GM12878 (cell line): ENCODE measurements at regions not wholly inside any gene's neighbourhood (a gene's known extent, or its start where the extent isn't known, plus 50 kb on each side); places are given as distances from the start of the nearest gene placed in this dataset.

Experiments used
- ATAC-seq: fragments of 200-7000 bp; cut with Tn5 transposase; 3 replicates; pipeline ENCODE4 v1.9.1; 2020; ENCODE audit warnings: mild to moderate bottlenecking, moderate library complexity
- BruUV-seq: library from RNA; stranded (reverse); fragments of 400-500 nt; replicated peaks from 2 replicates; lab custom pipeline; 2021; lab: Mats Ljungman, UMichigan
- CTCF ChIA-PET: fragments of 300-600 bp; sonication (Branson Sonifier 250); formaldehyde crosslinking; extraction: SDS; loops from one replicate; lab custom pipeline; 2021; ENCODE audit warnings: inconsistent platforms; lab: Yijun Ruan, JAX
- POLR2A ChIA-PET: fragments of 350-600 bp; formaldehyde crosslinking; extraction: SDS; loops from one replicate; lab custom pipeline; 2021; ENCODE audit warnings: inconsistent platforms; lab: Charles Lee
- RAD21 ChIA-PET: fragments of 300-600 bp; sonication (Branson Sonifier 250); formaldehyde crosslinking; loops from one replicate; lab custom pipeline; 2023; ENCODE audit warnings: antibody characterized with exemption; ENCODE audit not compliant: unreplicated experiment; lab: Charles Lee
- SMC1A ChIA-PET: fragments of 300-600 bp; sonication (Branson Sonifier 250); formaldehyde crosslinking; loops from one replicate; lab custom pipeline; 2023; ENCODE audit not compliant: unreplicated experiment, uncharacterized antibody; lab: Charles Lee
- DNase-seq: peaks from one replicate; pipeline ENCODE4 v3.0.0-alpha.2; 2011; ENCODE audit warnings: low read depth, low spot score
- FAIRE-seq: peaks from 3 replicates; lab custom pipeline; 2011; peaks lifted over from hg19 to GRCh38; lab: Jason Lieb, UNC
- H2AFZ ChIP-seq: 2 replicates; pipeline ENCODE4 v1.6.0; 2011; ENCODE audit warnings: low read depth, low read length, control low read depth; ENCODE audit not compliant: control insufficient read depth
- H3K27ac ChIP-seq: 2 replicates; pipeline ENCODE4 v1.5.1; 2011; ENCODE audit warnings: control low read depth; ENCODE audit not compliant: control insufficient read depth, insufficient read depth
- H3K27me3 ChIP-seq, 2 experiments: replicated peaks in 1 of 2; 2 replicates each; pipeline versions ENCODE4 v1.6.0 to v1.6.1; 2011; ENCODE audit warnings: low read length in 1 of 2; ENCODE audit not compliant: control insufficient read depth in 2 of 2, insufficient read depth in 2 of 2
- H3K36me3 ChIP-seq, 2 experiments: 2 replicates each; pipeline ENCODE4 v1.5.1; 2011; ENCODE audit warnings: low read length in 1 of 2; ENCODE audit not compliant: control insufficient read depth in 2 of 2, insufficient read depth in 2 of 2
- H3K4me1 ChIP-seq: 2 replicates; pipeline ENCODE4 v1.6.1; 2011; ENCODE audit warnings: mild to moderate bottlenecking, low read length, moderate library complexity, mixed read lengths; ENCODE audit not compliant: control insufficient read depth, insufficient read depth
- H3K4me2 ChIP-seq: 2 replicates; pipeline ENCODE4 v1.6.0; 2011; ENCODE audit warnings: control low read depth; ENCODE audit not compliant: control insufficient read depth, insufficient read depth
- H3K4me3 ChIP-seq: fragments of 200-600 bp; sonication (generic); 2 replicates; pipeline ENCODE4 v1.5.1; 2016
- H3K79me2 ChIP-seq: 2 replicates; pipeline ENCODE4 v1.6.0; 2011; ENCODE audit warnings: low read length; ENCODE audit not compliant: control insufficient read depth, insufficient read depth
- H3K9ac ChIP-seq: 2 replicates; pipeline ENCODE4 v1.8.0; 2011; ENCODE audit warnings: low read length, control low read depth, mixed read lengths; ENCODE audit not compliant: control insufficient read depth, insufficient read depth
- H3K9me3 ChIP-seq: replicated peaks from 3 replicates; pipeline ENCODE4 v1.5.1; 2011; ENCODE audit warnings: mild to moderate bottlenecking, low read length; ENCODE audit not compliant: control insufficient read depth, insufficient read depth
- H4K20me1 ChIP-seq: 2 replicates; pipeline ENCODE4 v1.6.0; 2011; ENCODE audit not compliant: control insufficient read depth, insufficient read depth
- NFYA ChIP-seq: IDR thresholded peaks from 2 replicates; pipeline ENCODE4 v1.6.1; 2011; ENCODE audit warnings: low read depth, mild to moderate bottlenecking, low read length, improper control_type of control experiment, borderline replicate concordance
- RFX5 ChIP-seq: IDR thresholded peaks from 2 replicates; pipeline ENCODE4 v1.6.1; 2011; ENCODE audit warnings: low read depth, low read length, improper control_type of control experiment
- WGBS: methylation state at CpG from one replicate; pipeline ENCODE4 v1.1.6; 2016; ENCODE audit warnings: low lambda C conversion rate; ENCODE audit not compliant: insufficient replicate concordance, insufficient coverage; ENCODE audit errors: missing lambda C conversion rate; 5-methylcytosine and 5-hydroxymethylcytosine counted together
- in situ Hi-C: fragments of 300-500 bp; cut with MboI; formaldehyde crosslinking; loops from 9 replicates; pipeline ENCODE4 v1.14.3; 2018; ENCODE audit warnings: mixed read lengths
- intact Hi-C: fragments of 100-400 bp; cut with micrococcal nuclease; formaldehyde crosslinking; loops from one replicate; pipeline ENCODE4 v1.14.2; 2022; ENCODE audit not compliant: unreplicated experiment
- TF ChIP-seq, protein P1 (sequence below): fragments of 450-650 bp; IDR thresholded peaks from 2 replicates; pipeline ENCODE4 v1.6.1; 2017; ENCODE audit warnings: antibody characterized with exemption, mild to moderate bottlenecking, moderate library complexity
- TF ChIP-seq, protein P2 (sequence below): fragments of 450-650 bp; formaldehyde crosslinking; IDR thresholded peaks from 2 replicates; pipeline ENCODE4 v1.4.0; 2020; ENCODE audit warnings: mild to moderate bottlenecking, moderate library complexity

GRCh38 chr13:107819071-107819470 is 396.3 kb downstream of the LIG4 start (continued):
- TF ChIP-seq, protein P1, sequence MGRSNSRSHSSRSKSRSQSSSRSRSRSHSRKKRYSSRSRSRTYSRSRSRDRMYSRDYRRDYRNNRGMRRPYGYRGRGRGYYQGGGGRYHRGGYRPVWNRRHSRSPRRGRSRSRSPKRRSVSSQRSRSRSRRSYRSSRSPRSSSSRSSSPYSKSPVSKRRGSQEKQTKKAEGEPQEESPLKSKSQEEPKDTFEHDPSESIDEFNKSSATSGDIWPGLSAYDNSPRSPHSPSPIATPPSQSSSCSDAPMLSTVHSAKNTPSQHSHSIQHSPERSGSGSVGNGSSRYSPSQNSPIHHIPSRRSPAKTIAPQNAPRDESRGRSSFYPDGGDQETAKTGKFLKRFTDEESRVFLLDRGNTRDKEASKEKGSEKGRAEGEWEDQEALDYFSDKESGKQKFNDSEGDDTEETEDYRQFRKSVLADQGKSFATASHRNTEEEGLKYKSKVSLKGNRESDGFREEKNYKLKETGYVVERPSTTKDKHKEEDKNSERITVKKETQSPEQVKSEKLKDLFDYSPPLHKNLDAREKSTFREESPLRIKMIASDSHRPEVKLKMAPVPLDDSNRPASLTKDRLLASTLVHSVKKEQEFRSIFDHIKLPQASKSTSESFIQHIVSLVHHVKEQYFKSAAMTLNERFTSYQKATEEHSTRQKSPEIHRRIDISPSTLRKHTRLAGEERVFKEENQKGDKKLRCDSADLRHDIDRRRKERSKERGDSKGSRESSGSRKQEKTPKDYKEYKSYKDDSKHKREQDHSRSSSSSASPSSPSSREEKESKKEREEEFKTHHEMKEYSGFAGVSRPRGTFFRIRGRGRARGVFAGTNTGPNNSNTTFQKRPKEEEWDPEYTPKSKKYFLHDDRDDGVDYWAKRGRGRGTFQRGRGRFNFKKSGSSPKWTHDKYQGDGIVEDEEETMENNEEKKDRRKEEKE, result no peak
- TF ChIP-seq RFX5, result no peak

DNA sequence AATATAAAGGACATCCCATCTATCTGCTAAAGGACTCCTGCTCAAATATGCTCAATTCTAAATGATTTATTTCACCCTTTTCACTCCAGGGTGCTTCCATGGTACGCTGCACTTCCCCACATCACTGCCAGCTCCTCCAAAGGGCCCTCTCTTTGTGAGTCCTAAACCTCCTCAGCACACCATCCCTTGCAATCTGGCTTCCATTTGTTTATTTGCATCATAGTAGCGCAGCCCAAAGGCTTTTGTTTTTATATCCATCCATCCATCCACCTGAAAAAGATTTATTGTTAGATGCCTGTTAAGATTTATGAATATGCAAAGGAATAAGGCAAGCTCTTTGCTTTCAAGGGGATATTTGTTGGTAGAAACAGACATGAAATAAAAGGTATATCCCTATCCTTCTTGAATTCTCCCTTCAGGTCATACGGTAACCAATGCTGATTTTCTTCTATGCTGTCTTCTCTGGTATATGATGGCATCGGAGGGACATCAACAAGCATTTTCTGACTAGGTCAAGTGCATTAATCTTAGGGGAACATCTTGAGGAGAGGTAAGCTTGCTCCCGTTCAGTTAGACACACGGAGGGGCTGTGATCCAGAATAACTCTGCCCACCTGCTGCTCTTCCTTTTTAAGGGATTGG is 397.6 kb downstream of the LIG4 start:
- WGBS, result 28% methylated on average over 6 of the region's 6 CpGs
- ChIA-PET POLR2A (no interaction called here), CTCF (no interaction called here), RAD21 (no interaction called here), SMC1A (no interaction called here)
- Histone ChIP-seq H3K9ac (no peak overlapping the region), H3K4me2 (no peak overlapping the region), H3K27me3 (no peaks in the 10 kb centered on the region), H3K27ac (no peak overlapping the region), H4K20me1 (no peaks in the 10 kb centered on the region), H3K79me2 (no peaks in the 10 kb centered on the region), H3K36me3 (no peaks in the 10 kb centered on the region), H3K9me3 (no peaks in the 10 kb centered on the region), H3K4me1 (no peaks in the 10 kb centered on the region), H2AFZ (no peak overlapping the region), H3K4me3 (no peak overlapping the region)
- intact Hi-C loops (no loop called here), in situ Hi-C loops (no loop called here)
- TF ChIP-seq, protein P2, sequence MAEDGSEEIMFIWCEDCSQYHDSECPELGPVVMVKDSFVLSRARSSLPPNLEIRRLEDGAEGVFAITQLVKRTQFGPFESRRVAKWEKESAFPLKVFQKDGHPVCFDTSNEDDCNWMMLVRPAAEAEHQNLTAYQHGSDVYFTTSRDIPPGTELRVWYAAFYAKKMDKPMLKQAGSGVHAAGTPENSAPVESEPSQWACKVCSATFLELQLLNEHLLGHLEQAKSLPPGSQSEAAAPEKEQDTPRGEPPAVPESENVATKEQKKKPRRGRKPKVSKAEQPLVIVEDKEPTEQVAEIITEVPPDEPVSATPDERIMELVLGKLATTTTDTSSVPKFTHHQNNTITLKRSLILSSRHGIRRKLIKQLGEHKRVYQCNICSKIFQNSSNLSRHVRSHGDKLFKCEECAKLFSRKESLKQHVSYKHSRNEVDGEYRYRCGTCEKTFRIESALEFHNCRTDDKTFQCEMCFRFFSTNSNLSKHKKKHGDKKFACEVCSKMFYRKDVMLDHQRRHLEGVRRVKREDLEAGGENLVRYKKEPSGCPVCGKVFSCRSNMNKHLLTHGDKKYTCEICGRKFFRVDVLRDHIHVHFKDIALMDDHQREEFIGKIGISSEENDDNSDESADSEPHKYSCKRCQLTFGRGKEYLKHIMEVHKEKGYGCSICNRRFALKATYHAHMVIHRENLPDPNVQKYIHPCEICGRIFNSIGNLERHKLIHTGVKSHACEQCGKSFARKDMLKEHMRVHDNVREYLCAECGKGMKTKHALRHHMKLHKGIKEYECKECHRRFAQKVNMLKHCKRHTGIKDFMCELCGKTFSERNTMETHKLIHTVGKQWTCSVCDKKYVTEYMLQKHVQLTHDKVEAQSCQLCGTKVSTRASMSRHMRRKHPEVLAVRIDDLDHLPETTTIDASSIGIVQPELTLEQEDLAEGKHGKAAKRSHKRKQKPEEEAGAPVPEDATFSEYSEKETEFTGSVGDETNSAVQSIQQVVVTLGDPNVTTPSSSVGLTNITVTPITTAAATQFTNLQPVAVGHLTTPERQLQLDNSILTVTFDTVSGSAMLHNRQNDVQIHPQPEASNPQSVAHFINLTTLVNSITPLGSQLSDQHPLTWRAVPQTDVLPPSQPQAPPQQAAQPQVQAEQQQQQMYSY (CRISPR knock-in tag), result no peak
- TF ChIP-seq NFYA, result no peak
- BruUV-seq, result no TSS peak
- ATAC-seq, result no peak
- DNase-seq, result no peak
- no peak for FAIRE-seq
